HG03469 (cell line): ENCODE measurements at regions not wholly inside any gene's neighbourhood (a gene's known extent, or its start where the extent isn't known, plus 50 kb on each side); places are given as distances from the start of the nearest gene placed in this dataset.

ENCODE experiments used
- ATAC-seq: cut with Tn5 transposase; IDR thresholded peaks from one replicate; pipeline ENCODE4 v1.9.1; 2021; ENCODE audit warnings: mild to moderate bottlenecking, moderate library complexity, moderate number of reproducible peaks; ENCODE audit not compliant: unreplicated experiment

DNA sequence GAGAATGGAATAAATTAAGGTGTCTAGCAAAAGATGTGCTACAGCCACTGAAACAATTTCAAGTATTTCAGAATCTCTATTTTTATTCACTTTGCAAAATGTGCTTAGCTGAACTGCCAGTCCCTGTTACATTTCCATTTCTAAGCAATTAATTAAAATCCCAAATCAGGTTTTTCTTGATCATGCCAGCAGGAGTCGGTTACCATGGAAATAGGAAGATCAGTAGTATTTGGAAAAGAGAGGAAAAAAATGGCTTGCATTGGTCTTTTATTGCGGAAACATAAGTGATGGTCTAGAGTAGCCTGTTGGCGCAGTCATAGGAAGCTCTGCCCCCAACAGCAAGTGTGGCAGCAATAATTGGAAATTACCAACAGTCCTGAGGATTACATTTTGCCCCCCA is 867.1 kb downstream of the GATA3 start:
- ATAC-seq: no peak

DNA sequence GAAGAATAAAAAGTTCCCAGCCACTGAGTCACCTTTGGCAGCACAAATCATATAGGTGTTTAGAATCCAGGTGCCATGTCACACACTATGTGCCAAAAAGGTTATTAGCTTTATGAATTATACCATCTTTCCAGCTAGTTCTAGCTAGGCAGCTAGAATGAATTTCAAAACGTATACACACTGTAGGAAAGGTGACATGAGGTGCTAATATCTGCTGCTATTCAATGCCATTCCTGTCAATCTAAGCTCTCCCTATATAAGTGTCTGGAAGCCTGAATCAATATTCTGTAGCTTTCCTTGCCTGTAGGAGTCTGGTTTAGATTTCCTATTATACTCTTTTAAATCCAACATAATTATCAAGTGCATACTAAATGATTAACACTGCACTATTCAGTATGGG is 868.6 kb downstream of the GATA3 start:
- no peak for ATAC-seq

DNA sequence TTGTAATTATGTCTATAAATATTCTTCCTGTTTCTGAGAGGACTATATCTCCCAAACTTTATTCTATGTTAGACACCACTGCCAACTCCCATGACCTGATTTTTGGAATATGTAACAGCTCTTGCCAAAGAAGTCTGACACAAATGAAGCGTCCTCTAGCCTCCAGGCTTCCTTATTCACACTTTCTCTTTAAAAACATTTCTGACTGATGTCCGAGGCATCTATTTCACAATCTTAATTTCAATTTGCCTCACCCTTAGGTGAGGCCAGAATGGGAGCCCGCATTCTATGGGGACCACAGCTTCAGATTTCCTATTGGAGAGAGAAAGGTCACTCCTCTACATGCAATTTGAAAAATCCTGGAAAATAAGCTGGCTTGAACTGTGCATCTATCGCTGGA is 873.2 kb downstream of the GATA3 start:
- no peak for ATAC-seq

DNA sequence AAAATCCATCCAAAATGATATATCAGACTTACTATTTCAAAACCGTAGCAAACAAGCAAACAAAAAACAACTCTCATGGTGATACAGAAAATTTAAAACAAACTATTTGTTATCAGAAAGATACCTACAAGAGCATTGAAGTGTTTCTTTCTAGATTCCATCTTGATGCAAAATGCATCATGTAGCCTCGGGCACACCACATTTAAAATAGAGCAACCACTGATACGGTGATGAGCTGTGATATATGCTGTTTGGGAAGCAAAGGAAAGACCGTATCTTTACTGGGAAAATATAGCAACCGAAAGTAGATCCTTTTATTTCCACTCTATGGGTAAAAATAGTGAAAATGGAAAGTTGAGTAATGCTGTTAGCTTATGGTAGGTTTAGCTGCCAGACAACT is 892.0 kb downstream of the GATA3 start:
- ATAC-seq: no peak

DNA sequence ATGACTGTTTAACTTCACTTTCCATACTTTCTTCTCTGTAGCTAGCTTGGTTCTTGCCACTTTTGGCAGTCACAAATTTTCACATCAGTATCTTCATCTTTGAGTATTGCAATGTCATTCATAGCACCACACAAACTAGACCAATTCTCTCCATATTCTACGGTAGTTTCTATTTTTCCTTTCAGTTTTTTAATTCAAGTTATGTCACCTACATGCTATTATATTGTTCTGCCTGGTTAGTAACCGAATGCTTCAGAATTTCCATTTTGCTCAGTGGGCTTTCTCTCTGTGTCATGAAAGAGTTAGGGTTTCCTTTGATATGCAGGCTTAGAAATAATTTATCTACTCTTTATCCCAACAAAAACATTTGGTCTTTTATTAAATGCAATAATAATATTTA is 896.5 kb downstream of the GATA3 start:
- no peak for ATAC-seq

DNA sequence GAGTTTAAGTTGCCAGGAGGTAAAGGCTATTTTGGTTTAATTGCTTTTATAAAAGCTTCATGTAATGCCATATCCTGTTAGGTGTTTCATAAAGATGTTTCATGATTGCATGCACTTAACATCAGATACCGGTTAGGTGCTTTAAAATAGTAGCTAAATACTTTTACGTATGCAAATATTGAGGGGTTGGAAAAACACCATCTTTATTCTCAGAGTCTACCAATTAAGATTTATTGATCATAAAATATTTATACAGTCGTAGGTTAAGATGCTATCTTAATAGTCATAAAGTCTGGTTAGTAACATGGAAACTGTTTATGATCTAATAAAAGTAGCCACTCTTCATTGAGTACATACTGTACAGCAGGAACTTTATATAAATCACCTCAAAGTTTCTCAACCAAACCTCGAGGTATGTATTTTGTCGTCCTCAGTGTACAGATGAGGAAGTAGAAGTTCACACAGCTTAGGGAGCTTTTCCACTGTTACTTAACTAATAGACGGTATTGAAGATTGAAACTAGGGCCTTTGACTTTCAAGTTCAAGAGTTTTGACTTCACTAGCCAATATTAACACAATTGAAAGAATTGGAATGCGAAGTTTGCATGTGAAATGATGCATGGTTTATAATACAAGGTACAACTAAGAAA is 897.1 kb downstream of the GATA3 start:
- ATAC-seq: no peak

DNA sequence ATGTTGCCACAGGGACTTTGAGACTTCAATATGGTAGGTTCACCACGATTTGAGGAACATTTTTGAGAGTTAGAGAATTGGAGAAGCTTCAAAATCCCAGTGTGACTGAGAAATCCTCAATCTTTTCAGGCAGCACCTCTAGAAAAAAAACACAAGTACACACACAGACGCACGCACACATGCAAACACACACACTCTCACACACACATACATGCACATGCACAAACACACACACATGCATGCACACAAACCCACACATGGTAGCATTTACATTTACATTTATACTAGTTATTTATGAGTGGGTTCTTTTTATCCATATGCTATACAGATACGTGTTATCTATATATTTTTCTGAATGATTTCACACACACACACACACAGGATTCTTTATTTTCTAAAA is 901.9 kb downstream of the GATA3 start:
- no peak for ATAC-seq

DNA sequence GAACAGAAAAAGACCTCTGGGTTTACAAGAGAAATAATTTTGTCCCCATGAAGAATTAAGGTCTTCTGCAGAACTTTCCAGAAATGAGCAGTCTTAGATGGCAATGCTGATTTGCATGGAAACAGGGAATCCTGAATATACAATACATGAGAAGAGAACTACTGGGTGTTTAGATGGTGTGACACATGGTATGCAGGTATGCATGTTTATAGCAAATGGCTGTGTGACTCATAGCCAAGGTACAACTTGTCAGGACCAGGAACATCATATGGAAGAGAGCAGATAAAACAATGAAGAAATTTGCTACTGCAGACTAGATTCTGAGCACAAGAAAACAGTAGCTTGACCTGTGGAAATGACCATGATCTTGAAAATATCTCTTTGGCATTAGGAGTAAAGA is 907.8 kb downstream of the GATA3 start:
- no peak for ATAC-seq

DNA sequence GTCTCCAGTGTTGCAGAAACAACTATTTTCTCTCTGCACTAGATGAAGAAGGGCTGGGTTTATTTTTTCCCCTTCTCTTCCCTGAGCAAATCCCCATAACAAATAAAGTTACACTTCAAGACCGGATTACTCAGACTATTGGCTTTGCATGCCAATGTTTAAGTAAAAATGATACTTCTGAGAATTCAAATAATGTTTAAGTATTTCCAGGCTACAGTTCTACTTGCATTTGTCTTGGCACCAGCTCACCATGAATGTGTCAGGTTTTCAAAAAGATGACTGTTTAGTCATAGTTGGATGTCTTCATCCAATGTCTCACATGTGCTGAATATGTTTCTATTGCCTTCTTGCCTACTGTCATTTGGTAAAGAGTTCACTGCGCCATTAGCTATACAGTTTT is 912.6 kb downstream of the GATA3 start:
- no peak for ATAC-seq

DNA sequence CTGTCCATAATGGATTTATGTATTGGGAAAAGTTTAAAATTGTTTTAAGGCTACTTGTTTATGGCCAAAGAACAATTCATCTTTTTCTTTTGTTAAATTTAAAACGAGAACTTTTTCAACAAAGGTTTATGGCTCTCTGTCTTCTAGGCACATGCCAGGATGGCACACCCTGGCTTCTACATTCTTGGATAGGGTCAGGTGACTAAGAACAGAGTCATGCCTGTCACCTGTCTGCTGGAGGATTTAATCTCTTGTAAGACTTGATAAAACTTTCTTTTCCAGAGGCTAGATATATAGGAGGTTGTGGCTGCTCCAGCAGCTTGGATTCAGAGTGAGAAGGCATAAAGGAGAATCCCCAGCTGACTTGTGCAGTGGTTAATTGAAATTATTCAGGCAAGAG is 915.4 kb downstream of the GATA3 start:
- no peak for ATAC-seq

DNA sequence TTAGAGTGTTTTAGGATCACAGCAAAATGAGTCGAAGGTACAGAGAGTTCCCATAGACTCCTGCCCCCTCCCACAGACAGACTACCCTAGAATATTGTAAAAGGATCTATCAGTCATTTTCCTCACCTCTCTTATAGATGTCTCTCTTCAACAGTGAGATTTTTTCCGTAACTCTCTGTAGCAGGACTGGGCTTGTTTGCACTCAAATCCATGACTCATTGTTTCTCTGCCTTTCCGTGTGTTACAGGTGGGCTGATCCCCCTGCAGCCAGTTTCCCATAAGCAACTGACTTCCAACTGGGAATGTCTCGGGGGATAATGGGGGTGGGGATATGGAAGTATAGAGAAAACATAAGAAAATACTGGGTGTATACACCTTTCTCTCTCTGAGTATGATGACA is 921.0 kb downstream of the GATA3 start:
- ATAC-seq: no peak

DNA sequence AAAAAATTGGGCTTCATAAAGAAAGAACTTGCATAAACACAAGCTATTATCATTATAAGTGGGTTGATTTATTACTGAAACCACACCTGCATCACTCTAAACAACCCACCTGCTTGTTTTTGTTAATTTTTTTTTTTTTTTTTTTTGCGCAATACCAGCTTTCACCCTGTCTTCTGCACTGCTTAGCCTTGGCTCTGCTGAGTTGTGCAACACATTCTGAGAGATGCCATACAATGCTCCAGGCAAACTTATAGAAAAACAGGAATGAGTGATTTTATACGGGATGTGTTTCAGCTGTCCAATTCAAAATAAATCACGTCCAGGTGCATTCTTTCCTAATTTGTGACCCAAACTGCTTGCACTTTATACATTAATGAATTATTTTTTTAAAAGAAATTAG is 923.6 kb downstream of the GATA3 start:
- ATAC-seq: no peak

DNA sequence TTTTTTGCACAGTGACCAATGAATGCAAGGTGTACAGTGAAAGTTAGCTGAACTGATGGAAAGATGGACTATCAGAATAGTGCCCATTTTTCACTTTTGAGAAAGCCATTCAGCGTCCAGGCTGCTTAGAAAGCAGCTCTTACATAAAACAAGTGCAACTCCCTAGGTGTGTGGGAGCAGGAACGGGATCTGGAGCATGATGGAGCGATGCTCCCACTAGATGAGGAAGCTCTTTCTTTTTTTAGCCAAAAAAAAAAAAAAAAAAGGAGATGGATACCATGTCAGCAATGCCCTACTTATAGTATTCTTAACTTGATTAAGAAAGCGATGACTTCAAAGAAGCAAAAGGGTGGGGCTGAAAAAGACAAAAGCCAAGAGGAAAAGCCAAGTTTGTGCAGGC is 925.5 kb downstream of the GATA3 start:
- ATAC-seq: no peak

DNA sequence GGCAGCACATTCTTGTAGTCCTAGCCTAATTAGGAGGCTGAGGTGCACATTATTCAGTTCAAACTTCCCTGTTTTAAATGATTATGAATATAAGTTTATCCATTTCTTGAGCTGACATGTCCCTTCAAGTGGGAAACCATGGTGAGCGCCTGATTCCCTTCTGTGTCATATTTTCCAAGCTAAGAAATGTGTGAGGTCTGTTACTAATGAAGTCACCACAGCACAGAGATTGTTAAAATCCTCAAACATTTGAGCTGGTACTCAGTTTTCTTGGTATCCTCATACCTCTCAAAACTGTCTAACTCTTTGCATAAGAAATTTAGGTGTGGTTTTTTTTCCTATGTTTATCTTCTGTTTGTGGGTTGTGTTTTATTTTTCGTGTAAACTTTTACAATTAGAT is 926.8 kb downstream of the GATA3 start:
- ATAC-seq: no peak

DNA sequence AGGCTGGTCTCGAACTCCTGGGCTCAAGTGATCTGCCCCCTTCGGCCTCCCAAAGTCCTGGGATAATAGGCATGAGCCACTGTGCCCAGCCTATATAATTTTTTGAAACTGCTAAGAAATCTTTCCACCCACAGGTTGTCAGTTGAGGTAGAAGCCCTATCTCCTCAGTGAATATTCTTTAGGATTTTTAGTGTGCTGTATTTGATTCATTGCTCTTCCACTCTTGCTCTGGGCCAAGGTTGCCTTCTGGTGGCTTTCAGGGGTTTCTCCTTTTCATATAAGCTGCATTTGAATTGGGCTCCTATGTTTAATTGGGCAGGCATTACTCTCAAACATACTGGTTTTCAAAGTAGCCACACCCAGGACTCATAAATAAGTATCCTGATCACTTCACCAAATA is 931.2 kb downstream of the GATA3 start:
- no peak for ATAC-seq

DNA sequence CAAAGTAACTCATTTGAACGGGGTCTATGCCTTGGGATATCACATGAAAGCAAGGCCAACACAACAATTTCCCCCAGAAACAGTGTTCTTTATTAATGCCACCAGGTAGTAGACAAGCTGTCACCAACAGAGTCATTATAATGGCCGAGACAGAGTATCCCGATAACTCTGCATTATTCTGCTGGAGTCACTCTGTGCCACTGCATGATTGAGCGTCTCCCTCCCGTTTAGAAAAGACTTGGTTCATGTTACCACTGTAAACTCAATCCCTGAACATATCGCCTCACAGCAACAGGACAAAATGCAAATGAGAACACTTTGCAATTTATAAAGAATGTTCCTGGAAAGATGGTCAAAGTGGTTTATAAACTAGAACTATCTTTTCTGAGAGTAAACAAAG is 932.5 kb downstream of the GATA3 start:
- no peak for ATAC-seq

DNA sequence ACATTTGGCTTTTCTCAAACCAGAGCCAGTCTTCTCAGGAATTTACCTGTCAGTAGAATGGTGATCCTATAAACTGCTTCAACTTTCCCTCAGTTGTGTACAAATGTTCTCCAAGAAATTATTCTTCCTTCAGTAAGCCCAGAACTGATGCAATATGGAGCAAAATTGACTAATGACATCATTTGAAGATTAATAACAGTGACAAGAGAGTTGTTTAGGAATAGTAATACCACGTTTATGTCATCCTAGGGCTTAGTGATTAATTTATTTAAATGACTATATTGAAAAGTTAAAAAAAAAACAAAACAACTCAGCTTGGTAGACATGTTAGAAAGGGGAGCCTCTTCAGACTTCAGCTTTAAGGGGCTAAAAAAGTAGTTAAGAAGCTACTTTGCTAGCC is 933.2 kb downstream of the GATA3 start:
- no peak for ATAC-seq

DNA sequence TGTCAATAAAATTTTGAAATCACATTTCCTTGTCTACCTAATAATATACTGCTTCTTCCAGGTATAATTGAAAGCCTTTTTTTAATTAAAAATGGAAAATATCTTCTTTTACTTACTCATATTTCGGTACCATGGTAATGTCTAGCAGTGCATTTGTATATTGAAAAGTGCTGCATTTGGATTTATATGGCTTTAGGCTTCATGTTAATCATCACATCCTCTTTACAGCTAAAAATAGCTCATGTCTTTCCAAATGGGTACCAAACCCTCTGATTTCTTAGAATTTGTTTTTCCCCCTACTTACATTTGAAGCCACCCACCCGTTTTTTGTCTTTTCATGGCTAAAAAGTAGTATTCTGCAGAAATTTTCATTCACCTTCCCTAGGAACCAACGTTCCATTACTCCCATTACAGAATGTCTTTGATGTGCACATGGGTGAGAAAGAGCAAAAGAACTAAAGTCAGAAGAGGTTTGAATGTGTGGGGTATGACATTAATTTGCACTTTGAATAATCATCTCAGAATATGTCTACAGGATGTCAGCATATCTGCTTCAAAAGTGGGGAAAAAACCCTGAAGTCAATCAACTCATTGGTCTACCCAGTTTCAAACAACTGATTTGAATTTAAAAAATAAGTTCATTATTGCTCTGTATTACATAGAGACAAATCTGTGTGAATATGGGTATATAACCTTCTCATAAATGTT is 935.9 kb downstream of the GATA3 start:
- no peak for ATAC-seq

DNA sequence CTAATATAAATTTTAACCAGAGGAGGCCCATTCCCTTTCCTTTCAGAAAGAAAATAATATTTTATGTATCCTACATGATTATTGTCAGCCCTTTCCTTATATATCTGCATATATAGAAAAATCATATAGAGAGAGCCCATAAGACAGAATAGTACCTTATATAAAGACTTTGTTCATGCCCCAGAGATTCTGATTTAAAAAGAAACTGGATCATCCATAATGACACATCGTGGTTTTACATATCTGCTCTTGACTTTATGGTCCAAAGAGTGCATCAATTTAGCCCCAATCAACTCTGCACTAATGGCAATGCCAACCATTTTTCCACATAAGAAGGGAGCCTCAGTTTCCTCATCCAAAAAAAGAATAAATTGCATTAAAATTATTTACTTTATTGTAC is 937.5 kb downstream of the GATA3 start:
- ATAC-seq: no peak

DNA sequence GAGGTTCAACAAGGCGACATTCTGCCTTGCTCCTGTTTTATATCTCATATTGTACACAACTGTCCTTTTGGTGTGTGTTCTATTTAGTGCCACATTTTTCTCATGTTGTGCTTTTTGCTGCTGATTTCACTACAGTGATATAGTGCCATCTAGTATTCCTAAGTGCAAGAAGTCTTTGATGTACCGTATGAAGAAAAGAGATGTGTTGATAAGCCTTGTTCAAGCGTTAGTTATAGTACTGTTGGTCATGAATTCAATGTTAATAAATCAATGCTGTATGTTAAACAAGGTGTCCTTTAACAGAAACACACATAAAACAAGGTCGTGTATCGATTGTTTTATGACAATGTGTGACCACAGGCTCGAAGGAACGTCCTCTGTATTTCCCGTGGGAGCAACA is 939.4 kb downstream of the GATA3 start:
- ATAC-seq: no peak

DNA sequence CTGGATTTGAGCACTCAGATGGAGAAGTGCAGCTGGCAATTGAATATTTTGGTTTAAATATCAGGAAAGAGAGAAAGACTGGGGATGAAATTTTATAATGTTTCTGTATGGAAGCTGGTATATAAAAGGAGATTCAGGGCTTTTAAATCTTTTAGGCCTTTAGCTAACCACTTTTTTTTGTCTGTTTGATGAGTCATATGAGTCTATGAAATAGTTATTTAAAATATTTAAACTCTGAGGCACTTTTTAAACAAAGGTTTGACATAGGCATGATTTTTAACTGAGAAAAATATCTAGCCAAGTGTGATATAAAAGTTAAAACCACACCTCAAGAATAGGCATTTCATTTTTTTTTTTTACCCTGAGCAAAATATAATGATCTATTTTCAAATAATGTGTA is 944.3 kb downstream of the GATA3 start:
- ATAC-seq: no peak

DNA sequence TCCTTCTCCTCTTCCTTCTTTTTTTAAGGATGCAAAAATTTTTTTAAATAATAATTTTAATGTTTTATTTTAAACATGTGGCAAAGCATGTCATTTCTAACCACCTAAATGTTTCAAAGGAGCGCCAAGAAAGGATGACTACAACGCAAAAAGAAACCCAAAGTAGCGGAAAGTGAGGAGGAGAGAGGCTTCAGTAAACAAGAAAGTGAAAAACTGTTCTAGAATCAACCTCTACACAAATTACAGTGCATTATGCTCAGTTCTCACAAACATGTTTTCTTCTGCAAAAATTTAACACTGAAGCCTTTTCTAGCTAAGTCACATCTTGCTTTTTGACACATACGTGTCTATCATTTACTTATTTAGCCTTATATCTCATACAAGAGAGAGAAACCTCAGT is 948.6 kb downstream of the GATA3 start:
- no peak for ATAC-seq

DNA sequence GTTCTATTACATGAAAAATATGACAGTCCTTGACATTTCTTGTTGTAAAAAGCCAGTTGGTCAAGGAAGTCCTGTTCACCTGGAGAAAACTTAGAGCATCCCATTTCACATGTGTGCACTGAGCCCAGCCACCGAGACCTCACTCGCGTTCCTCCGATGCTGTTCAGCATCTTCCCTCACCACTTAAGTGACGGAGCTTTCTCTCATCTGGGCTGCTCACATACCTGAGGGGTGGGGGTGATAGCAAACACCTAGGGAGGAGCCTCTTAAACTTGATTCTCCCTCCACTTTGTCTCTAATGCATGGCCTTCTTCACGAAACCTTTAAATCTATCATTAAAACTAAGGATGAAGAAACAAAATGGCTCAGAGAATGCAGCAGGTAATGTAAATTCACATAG is 950.2 kb downstream of the GATA3 start:
- ATAC-seq: no peak
